GM12878 (cell line): ENCODE measurements at regions not wholly inside any gene's neighbourhood (a gene's known extent, or its start where the extent isn't known, plus 50 kb on each side); places are given as distances from the start of the nearest gene placed in this dataset.

Source experiments
- ATAC-seq: fragments of 200-7000 bp; cut with Tn5 transposase; 3 replicates; pipeline ENCODE4 v1.9.1; 2020; ENCODE audit warnings: mild to moderate bottlenecking, moderate library complexity
- BruUV-seq: library from RNA; stranded (reverse); fragments of 400-500 nt; replicated peaks from 2 replicates; lab custom pipeline; 2021; lab: Mats Ljungman, UMichigan
- CTCF ChIA-PET: fragments of 300-600 bp; sonication (Branson Sonifier 250); formaldehyde crosslinking; extraction: SDS; loops from one replicate; lab custom pipeline; 2021; ENCODE audit warnings: inconsistent platforms; lab: Yijun Ruan, JAX
- POLR2A ChIA-PET: fragments of 350-600 bp; formaldehyde crosslinking; extraction: SDS; loops from one replicate; lab custom pipeline; 2021; ENCODE audit warnings: inconsistent platforms; lab: Charles Lee
- RAD21 ChIA-PET: fragments of 300-600 bp; sonication (Branson Sonifier 250); formaldehyde crosslinking; loops from one replicate; lab custom pipeline; 2023; ENCODE audit warnings: antibody characterized with exemption; ENCODE audit not compliant: unreplicated experiment; lab: Charles Lee
- SMC1A ChIA-PET: fragments of 300-600 bp; sonication (Branson Sonifier 250); formaldehyde crosslinking; loops from one replicate; lab custom pipeline; 2023; ENCODE audit not compliant: unreplicated experiment, uncharacterized antibody; lab: Charles Lee
- DNase-seq: peaks from one replicate; pipeline ENCODE4 v3.0.0-alpha.2; 2011; ENCODE audit warnings: low read depth, low spot score
- FAIRE-seq: peaks from 3 replicates; lab custom pipeline; 2011; peaks lifted over from hg19 to GRCh38; lab: Jason Lieb, UNC
- H2AFZ ChIP-seq: 2 replicates; pipeline ENCODE4 v1.6.0; 2011; ENCODE audit warnings: low read depth, low read length, control low read depth; ENCODE audit not compliant: control insufficient read depth
- H3K27ac ChIP-seq: 2 replicates; pipeline ENCODE4 v1.5.1; 2011; ENCODE audit warnings: control low read depth; ENCODE audit not compliant: control insufficient read depth, insufficient read depth
- H3K27me3 ChIP-seq, 2 experiments: replicated peaks in 1 of 2; 2 replicates each; pipeline versions ENCODE4 v1.6.0 to v1.6.1; 2011; ENCODE audit warnings: low read length in 1 of 2; ENCODE audit not compliant: control insufficient read depth in 2 of 2, insufficient read depth in 2 of 2
- H3K36me3 ChIP-seq, 2 experiments: 2 replicates each; pipeline ENCODE4 v1.5.1; 2011; ENCODE audit warnings: low read length in 1 of 2; ENCODE audit not compliant: control insufficient read depth in 2 of 2, insufficient read depth in 2 of 2
- H3K4me1 ChIP-seq: 2 replicates; pipeline ENCODE4 v1.6.1; 2011; ENCODE audit warnings: mild to moderate bottlenecking, low read length, moderate library complexity, mixed read lengths; ENCODE audit not compliant: control insufficient read depth, insufficient read depth
- H3K4me2 ChIP-seq: 2 replicates; pipeline ENCODE4 v1.6.0; 2011; ENCODE audit warnings: control low read depth; ENCODE audit not compliant: control insufficient read depth, insufficient read depth
- H3K4me3 ChIP-seq: fragments of 200-600 bp; sonication (generic); 2 replicates; pipeline ENCODE4 v1.5.1; 2016
- H3K79me2 ChIP-seq: 2 replicates; pipeline ENCODE4 v1.6.0; 2011; ENCODE audit warnings: low read length; ENCODE audit not compliant: control insufficient read depth, insufficient read depth
- H3K9ac ChIP-seq: 2 replicates; pipeline ENCODE4 v1.8.0; 2011; ENCODE audit warnings: low read length, control low read depth, mixed read lengths; ENCODE audit not compliant: control insufficient read depth, insufficient read depth
- H3K9me3 ChIP-seq: replicated peaks from 3 replicates; pipeline ENCODE4 v1.5.1; 2011; ENCODE audit warnings: mild to moderate bottlenecking, low read length; ENCODE audit not compliant: control insufficient read depth, insufficient read depth
- H4K20me1 ChIP-seq: 2 replicates; pipeline ENCODE4 v1.6.0; 2011; ENCODE audit not compliant: control insufficient read depth, insufficient read depth
- EED ChIP-seq: sonication (generic); IDR thresholded peaks from 2 replicates; pipeline ENCODE4 v1.6.1; 2016; ENCODE audit warnings: antibody characterized with exemption, low read depth
- LARP7 ChIP-seq: fragments of 450-650 bp; IDR thresholded peaks from 2 replicates; pipeline ENCODE4 v1.6.1; 2017; ENCODE audit warnings: mild to moderate bottlenecking
- MYB ChIP-seq: fragments of 150-350 bp; IDR thresholded peaks from 2 replicates; pipeline ENCODE4 v1.6.1; 2014; ENCODE audit warnings: mild to moderate bottlenecking, low read depth, low read length, borderline replicate concordance
- SP1 ChIP-seq: IDR thresholded peaks from one replicate; pipeline ENCODE4 v1.6.1; 2011; ENCODE audit warnings: low read depth, low read length
- SUZ12 ChIP-seq: fragments of 200-600 bp; sonication (generic); IDR thresholded peaks from one replicate; pipeline ENCODE4 v1.6.1; 2018; ENCODE audit warnings: antibody characterized with exemption, mild to moderate bottlenecking; ENCODE audit not compliant: unreplicated experiment
- USF1 ChIP-seq: IDR thresholded peaks from 2 replicates; pipeline ENCODE4 v1.6.1; 2011; ENCODE audit warnings: borderline replicate concordance, low read depth, mild to moderate bottlenecking, moderate library complexity, mixed read lengths, low read length; ENCODE audit not compliant: insufficient read depth; ENCODE audit errors: extremely low read length
- YBX1 ChIP-seq: fragments of 450-650 bp; IDR thresholded peaks from 2 replicates; pipeline ENCODE4 v1.6.1; 2016; ENCODE audit warnings: antibody characterized with exemption
- ZNF274 ChIP-seq: IDR thresholded peaks from one replicate; pipeline ENCODE4 v1.8.0; 2011; ENCODE audit not compliant: insufficient read length, insufficient read depth
- ZNF687 ChIP-seq: fragments of 450-650 bp; IDR thresholded peaks from 2 replicates; pipeline ENCODE4 v1.6.1; 2017; ENCODE audit warnings: mild to moderate bottlenecking, moderate library complexity
- WGBS: methylation state at CpG from one replicate; pipeline ENCODE4 v1.1.6; 2016; ENCODE audit warnings: low lambda C conversion rate; ENCODE audit not compliant: insufficient replicate concordance, insufficient coverage; ENCODE audit errors: missing lambda C conversion rate; 5-methylcytosine and 5-hydroxymethylcytosine counted together
- in situ Hi-C: fragments of 300-500 bp; cut with MboI; formaldehyde crosslinking; loops from 9 replicates; pipeline ENCODE4 v1.14.3; 2018; ENCODE audit warnings: mixed read lengths
- intact Hi-C: fragments of 100-400 bp; cut with micrococcal nuclease; formaldehyde crosslinking; loops from one replicate; pipeline ENCODE4 v1.14.2; 2022; ENCODE audit not compliant: unreplicated experiment
- TF ChIP-seq, protein P1 (sequence below): fragments of 450-650 bp; IDR thresholded peaks from 2 replicates; pipeline ENCODE4 v1.6.1; 2016; ENCODE audit warnings: mild to moderate bottlenecking

DNA sequence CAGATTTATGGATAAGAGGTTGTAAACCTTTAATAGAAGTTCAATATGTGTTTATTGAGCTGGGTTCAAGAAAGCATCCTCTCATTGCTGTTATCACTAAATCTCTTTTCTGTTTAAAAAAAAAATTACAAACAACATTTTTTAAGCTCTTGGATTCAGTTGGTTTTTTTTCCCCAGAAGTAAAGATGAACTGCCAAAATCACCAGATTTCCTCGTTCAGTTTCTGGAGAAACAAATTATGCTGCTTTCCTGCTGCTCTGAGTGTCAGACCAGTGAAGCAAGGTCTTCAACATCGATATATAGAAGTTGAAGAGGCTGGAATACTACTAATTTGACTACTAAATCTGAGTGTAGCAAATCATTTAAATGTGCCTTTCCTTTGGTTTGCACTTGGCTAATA, 352.1 kb upstream of the IRAK1BP1 start:
- SMC1A ChIA-PET = interaction anchor here (2.1 kb wide), 1 partner anchor 10 kb away, joined by 6 read pairs; no protein-coding TSS in a partner anchor
- in situ Hi-C loops = no loop called here

More for the DNA sequence above, 352.1 kb upstream of the IRAK1BP1 start:
- ChIA-PET CTCF (interaction anchor here (0.7 kb wide), 1 partner anchor 295 kb away, joined by 3 read pairs; no protein-coding TSS in a partner anchor), POLR2A (no interaction called here), RAD21 (interaction anchor here (0.6 to 1.4 kb wide), 2 partner anchors 18 to 494 kb away, joined by 3 read pairs; no protein-coding TSS in a partner anchor)
- TF ChIP-seq USF1 = no peak
- TF ChIP-seq, protein P1, sequence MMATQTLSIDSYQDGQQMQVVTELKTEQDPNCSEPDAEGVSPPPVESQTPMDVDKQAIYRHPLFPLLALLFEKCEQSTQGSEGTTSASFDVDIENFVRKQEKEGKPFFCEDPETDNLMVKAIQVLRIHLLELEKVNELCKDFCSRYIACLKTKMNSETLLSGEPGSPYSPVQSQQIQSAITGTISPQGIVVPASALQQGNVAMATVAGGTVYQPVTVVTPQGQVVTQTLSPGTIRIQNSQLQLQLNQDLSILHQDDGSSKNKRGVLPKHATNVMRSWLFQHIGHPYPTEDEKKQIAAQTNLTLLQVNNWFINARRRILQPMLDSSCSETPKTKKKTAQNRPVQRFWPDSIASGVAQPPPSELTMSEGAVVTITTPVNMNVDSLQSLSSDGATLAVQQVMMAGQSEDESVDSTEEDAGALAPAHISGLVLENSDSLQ = no peak
- no peak for TF ChIP-seq ZNF687
- TF ChIP-seq EED = no peak
- no peak for TF ChIP-seq SUZ12
- TF ChIP-seq MYB = no peak
- TF ChIP-seq ZNF274 = no peak
- no peak for TF ChIP-seq SP1
- no peak for TF ChIP-seq LARP7
- TF ChIP-seq YBX1 = no peak
- Histone ChIP-seq H3K4me2 (no peak overlapping the region), H3K4me3 (no peak overlapping the region), H3K79me2 (no peaks in the 10 kb centered on the region), H3K9me3 (no peaks in the 10 kb centered on the region), H3K27ac (no peak overlapping the region), H3K4me1 (no peaks in the 10 kb centered on the region), H4K20me1 (no peaks in the 10 kb centered on the region), H3K9ac (no peak overlapping the region), H3K36me3 (no peaks in the 10 kb centered on the region), H2AFZ (no peak overlapping the region), H3K27me3 (no peaks in the 10 kb centered on the region)
- WGBS = 0% methylated on average over 2 of the region's 2 CpGs
- ATAC-seq = no peak
- intact Hi-C loops = loop anchor here (10.0 kb wide), 1 partner anchor 770 kb away; no protein-coding TSS in a partner anchor
- FAIRE-seq = no peak
- no TSS peak for BruUV-seq
- no peak for DNase-seq
